GM12891 (cell line): ENCODE measurements at regions not wholly inside any gene's neighbourhood (a gene's known extent, or its start where the extent isn't known, plus 50 kb on each side); places are given as distances from the start of the nearest gene placed in this dataset.

Experiments used
- DNase-seq: peaks from one replicate; pipeline ENCODE4 v3.0.0; 2011; ENCODE audit warnings: low spot score; ENCODE audit not compliant: insufficient read length
- FAIRE-seq: peaks from 2 replicates; lab custom pipeline; 2011; peaks lifted over from hg19 to GRCh38; lab: Jason Lieb, UNC
- PAX5 ChIP-seq: IDR thresholded peaks from 2 replicates; pipeline ENCODE4 v1.6.1; 2011; ENCODE audit warnings: low read length, moderate library complexity, mild to moderate bottlenecking; ENCODE audit not compliant: insufficient read depth, severe bottlenecking
- POLR2A ChIP-seq: IDR thresholded peaks from 2 replicates; pipeline ENCODE4 v1.6.1; 2011; ENCODE audit warnings: low read depth, low read length, control low read depth
- POLR2AphosphoS5 ChIP-seq: IDR thresholded peaks from 2 replicates; pipeline ENCODE4 v1.6.1; 2011; ENCODE audit warnings: low read depth, low read length, control low read depth
- POU2F2 ChIP-seq: IDR thresholded peaks from 2 replicates; pipeline ENCODE4 v1.6.1; 2011; ENCODE audit warnings: low read depth, mild to moderate bottlenecking, control low read depth, low read length, moderate library complexity
- SPI1 ChIP-seq: IDR thresholded peaks from 2 replicates; pipeline ENCODE4 v1.6.1; 2011; ENCODE audit warnings: low read depth, low read length, control low read depth
- TAF1 ChIP-seq: IDR thresholded peaks from 2 replicates; pipeline ENCODE4 v1.6.1; 2011; ENCODE audit warnings: low read depth, low read length, control low read depth

GRCh38 chr6:2536451-2536850 lies 214.3 kb downstream of the MYLK4 start:
- TF ChIP-seq SPI1 (no peak), POLR2A (no peak), POU2F2 (no peak), POLR2AphosphoS5 (no peak), TAF1 (no peak), PAX5 (no peak)
- FAIRE-seq, result no peak
- no peak for DNase-seq

DNA sequence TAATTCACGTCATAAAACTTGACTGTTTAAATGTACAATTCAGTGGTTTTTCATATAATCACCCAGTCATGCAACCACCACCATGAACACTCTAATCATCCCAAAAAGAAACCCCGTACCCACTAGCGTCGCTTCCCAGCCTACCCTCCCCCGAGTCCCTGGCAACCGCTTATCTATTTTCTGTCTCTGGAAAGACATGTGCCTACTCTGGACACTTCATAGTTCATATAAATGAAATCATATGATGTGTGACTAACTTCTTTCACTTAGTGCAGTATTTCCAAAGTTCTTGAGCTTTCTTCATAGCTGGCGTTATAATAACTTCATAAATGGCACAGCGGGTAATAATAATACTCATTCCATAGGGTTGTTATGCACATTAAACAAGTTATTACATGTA lies 215.2 kb downstream of the MYLK4 start:
- TF ChIP-seq POU2F2, result no peak
- no peak for TF ChIP-seq PAX5
- no peak for TF ChIP-seq POLR2A
- no peak for TF ChIP-seq TAF1
- no peak for TF ChIP-seq POLR2AphosphoS5
- TF ChIP-seq SPI1, result no peak
- DNase-seq (no peak), FAIRE-seq (no peak)

DNA sequence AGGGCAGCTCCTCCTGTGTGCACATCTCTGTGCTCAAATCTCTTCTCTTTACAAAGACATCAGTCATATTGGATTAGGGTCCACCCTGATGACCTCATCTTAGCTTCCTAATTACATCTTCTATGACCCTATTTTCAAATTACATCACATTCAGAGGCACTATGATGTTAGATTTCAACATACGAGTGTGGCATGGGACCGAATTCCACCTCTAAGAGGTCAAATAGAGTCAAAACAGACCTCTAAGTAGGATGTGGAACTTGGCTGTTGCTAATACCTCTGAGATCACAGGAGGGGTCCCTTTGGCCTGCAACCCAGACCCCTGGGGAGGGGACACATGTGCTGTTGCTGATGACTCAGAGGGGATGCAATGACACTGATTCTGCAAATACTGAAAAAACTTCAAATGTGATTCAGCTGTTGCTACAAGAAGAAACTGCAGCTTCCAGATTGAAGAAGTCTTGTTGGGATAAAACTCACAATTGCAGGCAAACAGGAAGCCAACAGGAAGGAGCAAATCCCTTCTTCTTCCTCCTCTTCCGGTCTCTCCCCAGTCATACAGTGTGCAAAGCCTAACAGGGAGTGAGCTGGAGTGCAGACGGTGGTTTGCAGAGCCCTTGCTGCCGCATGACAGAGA lies 216.2 kb downstream of the MYLK4 start:
- TF ChIP-seq TAF1 (no peak), POLR2AphosphoS5 (no peak), POLR2A (no peak), POU2F2 (no peak)
- FAIRE-seq, result no peak
- DNase-seq, result no peak

DNA sequence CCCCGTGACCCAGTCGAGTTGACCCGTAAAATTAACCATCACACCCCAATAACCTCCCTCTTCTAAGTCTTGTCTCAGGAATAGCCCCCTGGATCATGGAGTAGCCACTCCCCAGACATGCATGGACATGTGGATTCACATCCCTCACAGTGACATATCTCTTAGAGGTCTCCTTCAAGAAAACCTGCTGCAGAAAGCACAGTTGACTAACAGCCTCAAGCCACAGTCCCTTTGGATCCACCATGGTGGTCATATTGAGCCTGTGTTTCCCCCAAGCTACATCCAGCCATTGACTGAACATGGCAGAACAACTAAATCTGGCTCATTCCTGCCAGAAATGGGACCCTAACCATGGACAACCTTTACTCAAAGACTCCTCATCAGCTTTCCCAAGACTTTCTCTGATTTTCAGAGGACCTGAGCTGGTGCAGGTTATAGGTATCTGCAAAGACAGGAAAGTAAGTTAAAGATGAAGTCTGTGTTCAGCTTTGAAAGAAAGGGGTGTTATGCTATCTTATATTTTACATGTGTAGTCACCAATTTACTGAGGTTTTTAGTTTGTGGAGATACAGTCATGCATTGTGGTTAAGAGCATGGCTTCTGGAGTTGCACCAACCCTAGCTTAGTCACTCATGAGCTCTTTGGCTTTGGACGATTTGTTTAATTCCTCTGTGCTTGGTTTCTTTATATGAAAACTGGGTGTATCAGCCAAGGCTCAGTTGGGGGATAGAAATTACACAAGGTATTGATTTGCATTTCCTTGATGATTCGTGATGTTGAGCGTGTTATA lies 219.1 kb downstream of the MYLK4 start:
- no peak for DNase-seq
- FAIRE-seq, result no peak

GRCh38 chr6:2529211-2529719 lies 221.5 kb downstream of the MYLK4 start:
- FAIRE-seq (no peak), DNase-seq (no peak)
- TF ChIP-seq POLR2AphosphoS5, result no peak
- no peak for TF ChIP-seq TAF1
- no peak for TF ChIP-seq POU2F2
- no peak for TF ChIP-seq SPI1
- TF ChIP-seq PAX5, result no peak
- no peak for TF ChIP-seq POLR2A

More for the DNA sequence above, 219.1 kb downstream of the MYLK4 start:
- no peak for TF ChIP-seq PAX5
- TF ChIP-seq POLR2AphosphoS5, result no peak
- no peak for TF ChIP-seq SPI1
- no peak for TF ChIP-seq POLR2A
- no peak for TF ChIP-seq TAF1
- no peak for TF ChIP-seq POU2F2

GRCh38 chr6:2528156-2528555 lies 222.6 kb downstream of the MYLK4 start:
- TF ChIP-seq PAX5 (no peak), POU2F2 (no peak), POLR2AphosphoS5 (no peak), TAF1 (no peak), SPI1 (no peak), POLR2A (no peak)
- FAIRE-seq, result no peak
- no peak for DNase-seq

DNA sequence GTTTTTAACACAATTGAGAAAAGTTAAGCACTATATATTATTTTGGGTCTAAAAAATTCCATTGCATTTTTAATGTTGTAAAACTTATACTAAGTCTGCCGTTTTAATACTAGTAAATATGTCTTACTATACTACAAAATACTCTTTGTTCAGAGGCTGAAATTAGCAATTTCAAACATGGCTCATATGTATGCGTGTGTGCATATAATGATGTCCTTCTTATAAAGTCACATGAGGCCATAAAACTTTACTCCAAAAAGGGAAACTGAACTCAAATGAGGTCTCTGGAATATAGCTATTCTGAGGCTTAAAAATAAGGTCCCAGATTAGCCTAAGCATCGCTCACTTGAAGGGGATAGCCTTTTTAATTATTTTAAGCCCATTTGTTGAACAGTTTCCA lies 224.0 kb downstream of the MYLK4 start:
- no peak for FAIRE-seq
- DNase-seq, result no peak

GRCh38 chr6:2524090-2524489 lies 226.6 kb downstream of the MYLK4 start:
- FAIRE-seq (no peak), DNase-seq (no peak)
- TF ChIP-seq TAF1 (no peak), SPI1 (no peak), PAX5 (no peak), POU2F2 (no peak), POLR2AphosphoS5 (no peak)

More for the DNA sequence above, 224.0 kb downstream of the MYLK4 start:
- no peak for TF ChIP-seq POLR2AphosphoS5
- no peak for TF ChIP-seq POLR2A
- no peak for TF ChIP-seq TAF1
- TF ChIP-seq POU2F2, result no peak
- no peak for TF ChIP-seq PAX5
- TF ChIP-seq SPI1, result no peak

DNA sequence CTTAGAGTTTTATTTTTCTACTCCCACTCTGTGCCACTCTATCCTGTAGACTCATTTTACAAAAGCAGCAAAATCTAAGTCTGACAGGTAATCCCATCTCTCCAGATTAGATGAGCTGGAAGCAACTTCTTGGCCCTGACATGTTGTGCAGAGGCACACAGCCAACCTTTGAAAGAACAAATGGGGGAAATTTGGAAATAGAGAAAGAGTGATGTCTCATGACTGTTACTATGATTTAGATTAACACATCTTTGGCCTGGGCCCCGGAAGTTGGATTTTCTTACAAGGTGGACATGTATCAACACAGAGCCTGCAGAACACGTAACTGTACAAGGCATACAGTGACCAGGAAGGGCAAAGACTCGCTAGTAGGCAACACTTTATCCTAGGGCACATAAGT lies 227.7 kb downstream of the MYLK4 start:
- DNase-seq, result no peak
- no peak for TF ChIP-seq PAX5
- no peak for TF ChIP-seq POLR2A
- TF ChIP-seq SPI1, result no peak
- no peak for TF ChIP-seq POU2F2
- TF ChIP-seq TAF1, result no peak
- TF ChIP-seq POLR2AphosphoS5, result no peak
- FAIRE-seq, result no peak
